IMR-90 (cell line): ENCODE measurements at regions not wholly inside any gene's neighbourhood (a gene's known extent, or its start where the extent isn't known, plus 50 kb on each side); places are given as distances from the start of the nearest gene placed in this dataset.

Experiments
- ATAC-seq: fragments of 200-7000 bp; cut with Tn5 transposase; 2 replicates; pipeline ENCODE4 v1.9.1; 2020; ENCODE audit warnings: low read depth, mild to moderate bottlenecking, moderate library complexity
- BruUV-seq: library from RNA; stranded (reverse); fragments of 400-500 nt; replicated peaks from 2 replicates; lab custom pipeline; 2021; lab: Mats Ljungman, UMichigan
- CTCF ChIA-PET: fragments of 300-600 bp; formaldehyde crosslinking; extraction: SDS; loops from one replicate; lab custom pipeline; 2021; ENCODE audit warnings: antibody characterized with exemption; lab: Yijun Ruan, JAX
- POLR2A ChIA-PET: fragments of 300-600 bp; sonication (Branson Sonifier 250); formaldehyde crosslinking; loops from one replicate; lab custom pipeline; 2022; ENCODE audit warnings: antibody characterized with exemption; ENCODE audit not compliant: unreplicated experiment; lab: Charles Lee
- DNase-seq: peaks from one replicate; pipeline ENCODE4 v3.0.0; 2013
- H2AFZ ChIP-seq: replicated peaks from 2 replicates; pipeline ENCODE3; 2013; ENCODE audit warnings: low read length, mild to moderate bottlenecking; ENCODE audit not compliant: poor library complexity
- H2AK5ac ChIP-seq: 2 replicates; pipeline ENCODE4 v1.6.1; 2013; ENCODE audit warnings: low read depth, low read length, inconsistent platforms
- H2AK9ac ChIP-seq: replicated peaks from 2 replicates; pipeline ENCODE3; 2013; ENCODE audit warnings: mild to moderate bottlenecking, low read depth, low read length, moderate library complexity; ENCODE audit not compliant: poor library complexity
- H2BK120ac ChIP-seq: 2 replicates; pipeline ENCODE4 v1.6.1; 2013; ENCODE audit warnings: low read depth, low read length, inconsistent platforms
- H2BK15ac ChIP-seq: 3 replicates; pipeline ENCODE4 v1.6.1; 2013; ENCODE audit warnings: low read depth, low read length, inconsistent platforms
- H2BK20ac ChIP-seq: 2 replicates; pipeline ENCODE4 v1.6.1; 2013; ENCODE audit warnings: low read depth, mild to moderate bottlenecking, inconsistent platforms, low read length, moderate library complexity
- H2BK5ac ChIP-seq: 2 replicates; pipeline ENCODE4 v1.6.1; 2013; ENCODE audit warnings: mild to moderate bottlenecking, low read depth, low read length, inconsistent platforms; ENCODE audit not compliant: poor library complexity, severe bottlenecking
- H3K14ac ChIP-seq: replicated peaks from 2 replicates; pipeline ENCODE4 v1.6.1; 2013; ENCODE audit warnings: low read depth, low read length, inconsistent platforms
- H3K18ac ChIP-seq: 2 replicates; pipeline ENCODE4 v1.6.1; 2013; ENCODE audit warnings: low read depth, low read length, control low read depth
- H3K23ac ChIP-seq: 2 replicates; pipeline ENCODE4 v1.6.1; 2013; ENCODE audit warnings: low read depth, low read length, inconsistent platforms
- H3K27ac ChIP-seq: 2 replicates; pipeline ENCODE4 v1.5.1; 2013; ENCODE audit warnings: mild to moderate bottlenecking, control low read depth, low read length; ENCODE audit not compliant: insufficient read depth
- H3K27me3 ChIP-seq: 2 replicates; pipeline ENCODE4 v1.6.1; 2013; ENCODE audit warnings: low read length; ENCODE audit not compliant: control insufficient read depth, insufficient read depth
- H3K36me3 ChIP-seq: 2 replicates; pipeline ENCODE4 v1.6.1; 2013; ENCODE audit warnings: low read length, mixed read lengths; ENCODE audit not compliant: control insufficient read depth, insufficient read depth
- H3K4ac ChIP-seq: 2 replicates; pipeline ENCODE4 v1.6.1; 2013; ENCODE audit warnings: low read depth, low read length, inconsistent platforms
- H3K4me1 ChIP-seq: 2 replicates; pipeline ENCODE4 v1.6.1; 2013; ENCODE audit warnings: low read length, mixed read lengths; ENCODE audit not compliant: control insufficient read depth, insufficient read depth
- H3K4me2 ChIP-seq: 2 replicates; pipeline ENCODE4 v1.6.1; 2013; ENCODE audit warnings: low read depth, mild to moderate bottlenecking, control low read depth, low read length, moderate library complexity
- H3K4me3 ChIP-seq: 2 replicates; pipeline ENCODE4 v1.5.1; 2013; ENCODE audit warnings: low read depth, mild to moderate bottlenecking, control low read depth, low read length, moderate library complexity; ENCODE audit not compliant: insufficient read depth
- H3K56ac ChIP-seq: 2 replicates; pipeline ENCODE4 v1.6.1; 2013; ENCODE audit warnings: low read length, inconsistent platforms; ENCODE audit not compliant: insufficient read depth; ENCODE audit errors: extremely low read depth
- H3K79me1 ChIP-seq, 2 experiments: 2 replicates each; pipeline ENCODE4 v1.6.1; 2013; ENCODE audit warnings: low read length in 2 of 2, inconsistent platforms in 1 of 2, low read depth in 1 of 2
- H3K9ac ChIP-seq: 2 replicates; pipeline ENCODE4 v1.6.1; 2013; ENCODE audit warnings: low read depth, low read length, control low read depth
- H3K9me1 ChIP-seq: 2 replicates; pipeline ENCODE4 v1.6.1; 2013; ENCODE audit warnings: low read length, inconsistent platforms; ENCODE audit not compliant: insufficient read depth
- H3K9me3 ChIP-seq: 2 replicates; pipeline ENCODE4 v1.6.1; 2013; ENCODE audit warnings: low read length; ENCODE audit not compliant: control insufficient read depth, insufficient read depth
- H4K20me1 ChIP-seq: 2 replicates; pipeline ENCODE4 v1.6.1; 2013; ENCODE audit warnings: low read length, inconsistent platforms; ENCODE audit not compliant: insufficient read depth
- H4K5ac ChIP-seq: 2 replicates; pipeline ENCODE4 v1.6.1; 2013; ENCODE audit warnings: mild to moderate bottlenecking, low read depth, low read length, control low read depth
- H4K8ac ChIP-seq, 2 experiments: 2 replicates each; pipeline ENCODE4 v1.6.1; 2013; ENCODE audit warnings: low read depth in 2 of 2, low read length in 2 of 2, control low read depth in 1 of 2, inconsistent platforms in 1 of 2
- H4K91ac ChIP-seq: 2 replicates; pipeline ENCODE4 v1.6.1; 2013; ENCODE audit warnings: low read depth, low read length, inconsistent platforms; ENCODE audit not compliant: insufficient read depth
- BHLHE40 ChIP-seq: fragments of 150-350 bp; IDR thresholded peaks from 2 replicates; pipeline ENCODE4 v1.6.1; 2016; ENCODE audit warnings: mild to moderate bottlenecking, low read depth, low read length
- FOS ChIP-seq: fragments of 150-350 bp; IDR thresholded peaks from 2 replicates; pipeline ENCODE4 v1.6.1; 2016; ENCODE audit warnings: low read depth, low read length
- MXI1 ChIP-seq: IDR thresholded peaks from 2 replicates; pipeline ENCODE4 v1.6.1; 2012; ENCODE audit warnings: low read depth, mild to moderate bottlenecking, low read length, moderate library complexity, borderline replicate concordance
- WGBS, 2 experiments: methylation state at CpG; one replicate each; pipeline versions ENCODE4 v1.1.5 to v1.1.7; 2013; ENCODE audit warnings: missing lambda C conversion rate in 2 of 2; ENCODE audit not compliant: insufficient read length in 1 of 2; ENCODE audit errors: extremely low coverage in 2 of 2; 5-methylcytosine and 5-hydroxymethylcytosine counted together
- dilution Hi-C: fragments of 300-500 bp; cut with HindIII; formaldehyde crosslinking; loops from one replicate; pipeline ENCODE4 v1.14.3; 2018; ENCODE audit warnings: low sequenced_read_pairs; ENCODE audit not compliant: unreplicated experiment
- in situ Hi-C: fragments of 300-500 bp; cut with MboI; formaldehyde crosslinking; loops from 3 replicates; pipeline ENCODE4 v1.14.3; 2019; ENCODE audit warnings: low sequenced_read_pairs, inconsistent platforms, mixed read lengths
- intact Hi-C: fragments of 100-400 bp; cut with micrococcal nuclease; formaldehyde crosslinking; loops from 2 replicates; pipeline ENCODE4 v1.10.0; 2022

DNA sequence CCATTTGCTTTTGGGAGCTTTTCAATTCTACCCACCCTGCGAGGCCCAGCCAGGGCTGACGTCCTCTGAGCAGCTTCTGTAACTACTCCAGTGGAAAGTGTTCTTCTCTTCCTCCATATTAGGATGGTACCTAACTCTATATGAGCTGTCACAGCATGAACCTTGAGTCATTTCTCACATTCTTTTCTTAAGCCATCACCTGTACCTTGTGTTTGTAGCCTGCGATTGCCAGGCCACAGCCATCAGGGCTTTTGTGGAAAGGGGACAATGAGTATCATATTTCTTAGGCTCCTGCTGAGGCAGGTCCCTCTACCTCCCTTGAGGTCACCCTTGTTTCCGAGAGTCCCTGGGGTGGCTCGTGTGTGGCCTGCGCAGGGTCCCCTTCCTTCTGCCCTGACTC, 144.5 kb upstream of the DLX2 start:
- H2AK9ac ChIP-seq, result peak overlapping the region; percentile 58
- peaks cover 28% of the 10 kb centered on the region for H3K9me1 ChIP-seq
- H4K91ac ChIP-seq, result no peak overlapping the region; the same call in 1 of the 2 replicates
- no peak overlapping the region for H3K23ac ChIP-seq
- no peak overlapping the region for H3K18ac ChIP-seq
- peaks cover 22% of the 10 kb centered on the region for H3K4me1 ChIP-seq
- no peak overlapping the region for H2AFZ ChIP-seq
- WGBS, 2 experiments, result no CpG with 5 or more reads among the region's 6 CpGs
- ChIA-PET CTCF (no interaction called here), POLR2A (no interaction called here)
- peak overlapping the region; percentile 62; the same call in 1 of the 3 replicates for H2BK15ac ChIP-seq
- H3K9ac ChIP-seq, result no peak overlapping the region
- no peak overlapping the region for H3K4me2 ChIP-seq
- 0 out of 2 replicates have a peak overlapping the region, but pooled peaks have one; percentile 27 for H2BK20ac ChIP-seq
- no peak for TF ChIP-seq MXI1
- no peak for TF ChIP-seq FOS
- no peak for TF ChIP-seq BHLHE40
- no peak overlapping the region; the same call in 1 of the 2 replicates for H3K27ac ChIP-seq
- ATAC-seq, result no peak
- H4K20me1 ChIP-seq, result no peaks in the 10 kb centered on the region
- peak overlapping the region; percentile 86 for H2AK5ac ChIP-seq
- intact Hi-C loops, result no loop called here
- H3K36me3 ChIP-seq, result no peaks in the 10 kb centered on the region
- DNase-seq, result no peak
- H2BK120ac ChIP-seq, result peak overlapping the region; percentile 52
- BruUV-seq, result no TSS peak
- no peak overlapping the region for H3K56ac ChIP-seq
- H4K8ac ChIP-seq, result peak overlapping the region; percentile 2 to 23; a peak in 1 of 4 replicates
- H3K4ac ChIP-seq, result peak overlapping the region; percentile 85
- H3K79me1 ChIP-seq, result peaks cover 0 to 13% of the 10 kb centered on the region in 2 experiments; a peak in 1 of 4 replicates
- dilution Hi-C loops, result no loop called here
- H3K14ac ChIP-seq, result peak overlapping the region; percentile 43; the same call in 1 of the 2 replicates
- no peaks in the 10 kb centered on the region for H3K27me3 ChIP-seq
- no peak overlapping the region for H3K4me3 ChIP-seq
- H2BK5ac ChIP-seq, result no peak overlapping the region
- in situ Hi-C loops, result no loop called here
- no peaks in the 10 kb centered on the region; the same call in 1 of the 2 replicates for H3K9me3 ChIP-seq
- H4K5ac ChIP-seq, result no peak overlapping the region; the same call in 1 of the 2 replicates
